ENCODE measurements at regions not wholly inside any gene's neighbourhood (a gene's known extent, or its start where the extent isn't known, plus 50 kb on each side); places are given as distances from the start of the nearest gene placed in this dataset.
A peak's percentile ranks its signal among the peaks of the same experiment; 100 is the strongest.

- Histone ChIP-seq H3K9me3 (ENCODE audit: control insufficient read depth, low read length) (peaks cover 1% of the 10 kb centered on the region), H3K4me1 (ENCODE audit: control insufficient read depth in 1 of 2, insufficient read depth in 2 of 2, low read length in 2 of 2) (no peaks in the 10 kb centered on the region), H3K36me3 (ENCODE audit: control insufficient read depth in 1 of 2, insufficient read depth in 2 of 2, low read length in 1 of 2) (no peaks in the 10 kb centered on the region), H3K27ac (ENCODE audit: low read depth in 1 of 2, low read length in 2 of 2) (no peak overlapping the region), H3K27me3 (ENCODE audit: control insufficient read depth in 1 of 2, insufficient read depth in 2 of 2, low read length in 1 of 2) (no peaks in the 10 kb centered on the region), H3K4me3 (ENCODE audit: low read length in 2 of 2) (no peak overlapping the region)
- DNase-seq, result no peak
- ATAC-seq (ENCODE audit: low FRiP score), result no peak
- 96% methylated on average over 11 of the region's 11 CpGs for WGBS, 2 donors
- intact Hi-C loops (cut with DNase I), result no loop called here
These were observed 1193.1 kb downstream of the EFNB2 start for GRCh38 chr13:105342281-105342820.

GRCh38 chr13:105341758-105342157 is 1193.7 kb downstream of the EFNB2 start:
- 78 to 83% methylated on average over 2 of the region's 2 CpGs for WGBS, 2 donors
- no peak for ATAC-seq (ENCODE audit: low FRiP score)
- Histone ChIP-seq H3K4me3 (ENCODE audit: low read length in 2 of 2) (no peak overlapping the region), H3K4me1 (ENCODE audit: control insufficient read depth in 1 of 2, insufficient read depth in 2 of 2, low read length in 2 of 2) (no peaks in the 10 kb centered on the region), H3K36me3 (ENCODE audit: control insufficient read depth in 1 of 2, insufficient read depth in 2 of 2, low read length in 1 of 2) (no peaks in the 10 kb centered on the region), H3K27ac (ENCODE audit: low read depth in 1 of 2, low read length in 2 of 2) (no peak overlapping the region), H3K27me3 (ENCODE audit: control insufficient read depth in 1 of 2, insufficient read depth in 2 of 2, low read length in 1 of 2) (no peaks in the 10 kb centered on the region), H3K9me3 (ENCODE audit: control insufficient read depth, low read length) (peaks cover 1% of the 10 kb centered on the region)
- intact Hi-C loops (cut with DNase I), result no loop called here
- DNase-seq, result no peak

GRCh38 chr13:105341256-105341655 is 1194.2 kb downstream of the EFNB2 start:
- H3K4me1 ChIP-seq (ENCODE audit: control insufficient read depth in 1 of 2, insufficient read depth in 2 of 2, low read length in 2 of 2), result peaks cover 0 to 3% of the 10 kb centered on the region in 2 donors
- H3K4me3 ChIP-seq (ENCODE audit: low read length in 2 of 2), result no peak overlapping the region
- H3K27ac ChIP-seq (ENCODE audit: low read depth in 1 of 2, low read length in 2 of 2), result no peak overlapping the region
- WGBS, 2 donors, result 96 to 99% methylated on average over 3 of the region's 3 CpGs
- DNase-seq (no peak), ATAC-seq (ENCODE audit: low FRiP score) (no peak)
- peaks cover 1% of the 10 kb centered on the region for H3K9me3 ChIP-seq (ENCODE audit: control insufficient read depth, low read length)
- intact Hi-C loops (cut with DNase I), result no loop called here
- H3K27me3 ChIP-seq (ENCODE audit: control insufficient read depth in 1 of 2, insufficient read depth in 2 of 2, low read length in 1 of 2), result no peaks in the 10 kb centered on the region
- H3K36me3 ChIP-seq (ENCODE audit: control insufficient read depth in 1 of 2, insufficient read depth in 2 of 2, low read length in 1 of 2), result no peaks in the 10 kb centered on the region

- DNase-seq (no peak), ATAC-seq (ENCODE audit: low FRiP score) (no peak)
- Histone ChIP-seq H3K27me3 (ENCODE audit: control insufficient read depth in 1 of 2, insufficient read depth in 2 of 2, low read length in 1 of 2) (no peaks in the 10 kb centered on the region), H3K9me3 (ENCODE audit: control insufficient read depth, low read length) (peaks cover 1% of the 10 kb centered on the region), H3K4me1 (ENCODE audit: control insufficient read depth in 1 of 2, insufficient read depth in 2 of 2, low read length in 2 of 2) (peaks cover 0 to 5% of the 10 kb centered on the region in 2 donors), H3K4me3 (ENCODE audit: low read length in 2 of 2) (no peak overlapping the region), H3K27ac (ENCODE audit: low read depth in 1 of 2, low read length in 2 of 2) (no peak overlapping the region), H3K36me3 (ENCODE audit: control insufficient read depth in 1 of 2, insufficient read depth in 2 of 2, low read length in 1 of 2) (no peaks in the 10 kb centered on the region)
- WGBS, 2 donors, result 30 to 37% methylated on average over 3 of the region's 3 CpGs
- intact Hi-C loops (cut with DNase I), result no loop called here
These were observed 1195.3 kb downstream of the EFNB2 start for GRCh38 chr13:105340061-105340606.

DNA sequence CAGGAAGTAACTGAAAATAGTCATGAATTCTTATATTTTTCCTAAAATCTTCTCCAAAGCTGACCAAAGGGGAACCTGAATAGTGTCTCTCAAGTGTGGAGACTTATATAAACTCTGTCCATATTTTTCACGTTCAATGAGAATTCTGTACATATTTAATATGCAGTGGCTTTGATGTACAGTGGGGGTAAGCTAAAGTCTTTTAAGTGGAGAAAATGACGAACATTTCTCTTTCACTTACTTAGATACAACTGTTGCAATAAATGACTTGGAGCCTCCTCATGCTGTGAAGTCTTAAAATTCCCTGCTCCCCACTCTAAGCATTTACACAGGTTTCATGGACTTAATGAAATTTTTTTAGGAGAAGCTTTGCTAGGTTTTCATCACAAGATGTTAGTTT is 1196.7 kb downstream of the EFNB2 start:
- Histone ChIP-seq H3K4me1 (ENCODE audit: control insufficient read depth in 1 of 2, insufficient read depth in 2 of 2, low read length in 2 of 2) (peaks cover 0 to 7% of the 10 kb centered on the region in 2 donors), H3K27ac (ENCODE audit: low read depth in 1 of 2, low read length in 2 of 2) (no peak overlapping the region), H3K9me3 (ENCODE audit: control insufficient read depth, low read length) (no peaks in the 10 kb centered on the region), H3K27me3 (ENCODE audit: control insufficient read depth in 1 of 2, insufficient read depth in 2 of 2, low read length in 1 of 2) (no peaks in the 10 kb centered on the region), H3K36me3 (ENCODE audit: control insufficient read depth in 1 of 2, insufficient read depth in 2 of 2, low read length in 1 of 2) (no peaks in the 10 kb centered on the region), H3K4me3 (ENCODE audit: low read length in 2 of 2) (no peak overlapping the region)
- DNase-seq (no peak), ATAC-seq (ENCODE audit: low FRiP score) (no peak)
- intact Hi-C loops (cut with DNase I), result loop anchor here in 1 of 2 donors (10.0 kb wide), 2 partner anchors 106 to 1186 kb away; no protein-coding TSS in a partner anchor
- WGBS, 2 donors, result 94 to 97% methylated on average over 2 of the region's 2 CpGs

- H3K4me3 ChIP-seq (ENCODE audit: low read length in 2 of 2), result no peak overlapping the region
- no peak overlapping the region for H3K27ac ChIP-seq (ENCODE audit: low read depth in 1 of 2, low read length in 2 of 2)
- ATAC-seq (ENCODE audit: low FRiP score) (no peak), DNase-seq (no peak)
- H3K4me1 ChIP-seq (ENCODE audit: control insufficient read depth in 1 of 2, insufficient read depth in 2 of 2, low read length in 2 of 2), result peaks cover 2 to 11% of the 10 kb centered on the region in 2 donors
- WGBS, 2 donors, result 73 to 77% methylated on average over 6 of the region's 6 CpGs
- intact Hi-C loops (cut with DNase I), result loop anchor here in 1 of 2 donors (10.0 kb wide), 2 partner anchors 107 to 1187 kb away; no protein-coding TSS in a partner anchor
- H3K27me3 ChIP-seq (ENCODE audit: control insufficient read depth in 1 of 2, insufficient read depth in 2 of 2, low read length in 1 of 2), result no peaks in the 10 kb centered on the region
- no peaks in the 10 kb centered on the region for H3K9me3 ChIP-seq (ENCODE audit: control insufficient read depth, low read length)
- no peaks in the 10 kb centered on the region for H3K36me3 ChIP-seq (ENCODE audit: control insufficient read depth in 1 of 2, insufficient read depth in 2 of 2, low read length in 1 of 2)
These were observed 1197.5 kb downstream of the EFNB2 start for GRCh38 chr13:105338006-105338405.

DNA sequence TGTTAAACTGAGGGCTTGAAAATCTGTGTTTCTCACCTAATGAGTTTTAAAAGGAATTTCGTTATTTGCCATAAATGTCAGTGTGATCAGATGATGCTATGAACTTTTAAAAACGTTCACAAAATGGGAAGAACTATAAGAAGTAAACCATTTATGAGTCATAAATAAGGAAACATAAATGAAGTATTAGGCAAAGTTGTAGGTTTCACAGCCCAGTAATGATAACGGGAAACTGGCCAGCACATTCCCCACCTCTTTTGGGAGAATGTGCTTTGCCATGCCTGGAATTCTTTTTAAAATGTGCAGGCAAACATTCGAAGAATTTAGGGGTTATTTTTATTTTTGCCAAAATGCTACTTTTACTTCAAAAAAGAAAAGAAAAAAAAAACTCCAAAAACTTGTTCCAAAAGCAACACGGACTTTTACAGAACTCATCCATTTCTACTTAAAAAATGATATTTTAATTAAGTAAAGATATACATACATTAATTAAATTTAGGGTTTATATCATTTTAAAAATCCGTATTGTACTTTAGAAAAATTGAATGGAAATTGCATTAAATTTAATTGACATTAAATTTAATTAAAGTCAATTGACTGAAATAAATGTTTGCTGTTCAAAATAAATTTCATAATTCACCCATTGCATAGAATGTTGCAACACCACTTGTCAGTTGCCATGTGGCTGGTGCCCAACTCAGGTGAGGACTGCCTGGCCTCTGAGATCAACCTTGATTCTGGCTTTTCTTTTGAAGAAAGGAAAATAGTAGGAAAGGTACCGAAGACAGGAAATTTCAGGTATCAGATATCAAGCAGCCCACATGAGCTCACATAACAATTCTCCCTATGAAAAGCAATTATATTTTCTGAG is 1198.5 kb downstream of the EFNB2 start:
- ATAC-seq (ENCODE audit: low FRiP score) (no peak), DNase-seq (no peak)
- H3K27me3 ChIP-seq (ENCODE audit: control insufficient read depth in 1 of 2, insufficient read depth in 2 of 2, low read length in 1 of 2), result no peaks in the 10 kb centered on the region
- H3K4me3 ChIP-seq (ENCODE audit: low read length in 2 of 2), result no peak overlapping the region
- H3K9me3 ChIP-seq (ENCODE audit: control insufficient read depth, low read length), result no peaks in the 10 kb centered on the region
- H3K27ac ChIP-seq (ENCODE audit: low read depth in 1 of 2, low read length in 2 of 2), result peak overlapping the region in 1 of 2 donors; percentile 57
- H3K4me1 ChIP-seq (ENCODE audit: control insufficient read depth in 1 of 2, insufficient read depth in 2 of 2, low read length in 2 of 2), result peaks cover 2 to 11% of the 10 kb centered on the region in 2 donors
- H3K36me3 ChIP-seq (ENCODE audit: control insufficient read depth in 1 of 2, insufficient read depth in 2 of 2, low read length in 1 of 2), result no peaks in the 10 kb centered on the region
- intact Hi-C loops (cut with DNase I), result loop anchor here in 1 of 2 donors (10.0 kb wide), 2 partner anchors 108 to 1188 kb away; no protein-coding TSS in a partner anchor
- 50 to 51% methylated on average over 7 of the region's 7 CpGs for WGBS, 2 donors

DNA sequence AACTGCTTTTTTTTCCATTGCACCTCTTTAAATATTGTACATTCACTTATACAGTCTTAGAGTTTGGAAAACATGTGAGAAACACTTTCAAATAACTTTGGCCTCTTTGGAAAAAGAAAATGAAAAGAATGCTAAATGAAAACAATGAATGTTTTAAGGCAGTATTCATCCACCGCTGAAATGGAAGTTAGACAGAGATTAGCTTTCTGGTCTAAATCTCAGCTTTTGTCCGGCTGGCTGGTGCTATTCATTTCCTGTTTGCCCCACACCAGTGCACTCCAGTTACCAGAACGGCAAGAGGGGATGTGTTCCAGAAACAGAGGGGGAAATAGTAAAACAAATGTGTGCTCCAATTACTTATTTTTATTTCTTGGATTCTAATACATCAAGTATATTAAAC is 1201.3 kb downstream of the EFNB2 start:
- Histone ChIP-seq H3K36me3 (ENCODE audit: control insufficient read depth in 1 of 2, insufficient read depth in 2 of 2, low read length in 1 of 2) (no peaks in the 10 kb centered on the region), H3K4me3 (ENCODE audit: low read length in 2 of 2) (no peak overlapping the region), H3K9me3 (ENCODE audit: control insufficient read depth, low read length) (no peaks in the 10 kb centered on the region), H3K4me1 (ENCODE audit: control insufficient read depth in 1 of 2, insufficient read depth in 2 of 2, low read length in 2 of 2) (peaks cover 2 to 11% of the 10 kb centered on the region in 2 donors), H3K27ac (ENCODE audit: low read depth in 1 of 2, low read length in 2 of 2) (peak overlapping the region; percentile 76 to 85), H3K27me3 (ENCODE audit: control insufficient read depth in 1 of 2, insufficient read depth in 2 of 2, low read length in 1 of 2) (no peaks in the 10 kb centered on the region)
- intact Hi-C loops (cut with DNase I), result loop anchor here in 1 of 2 donors (10.0 kb wide), 2 partner anchors 111 to 1191 kb away; no protein-coding TSS in a partner anchor
- ATAC-seq (ENCODE audit: low FRiP score) (no peak), DNase-seq (no peak)
- 3 to 6% methylated on average over 3 of the region's 3 CpGs for WGBS, 2 donors

All from aorta (tissue), 5 donors.